ENCODE measurements at regions not wholly inside any gene's neighbourhood (a gene's known extent, or its start where the extent isn't known, plus 50 kb on each side); places are given as distances from the start of the nearest gene placed in this dataset.
"Not testable (repeated sequence)": the region's sequence is repeated elsewhere in the genome, so short reads cannot be mapped to it uniquely, and the experiment has no call there.

GRCh38 chr3:33940149-33940548, 141.7 kb downstream of the PDCD6IP start:
- no peak for TF ChIP-seq CTCF (IDR thresholded peaks at IDR 0.05)
- H3K27me3 Mint-ChIP-seq = peaks cover 5% of the 10 kb centered on the region
- ChIA-PET POLR2A (no interaction called here), CTCF (no interaction called here)
- intact Hi-C loops (cut with micrococcal nuclease) = no loop called here
- DNase-seq = no peak
- ATAC-seq (ENCODE audit: low read depth) = no peak
- H3K27ac Mint-ChIP-seq = no peak overlapping the region
- no peak overlapping the region for H3K4me3 Mint-ChIP-seq
- no peaks in the 10 kb centered on the region for H3K4me1 Mint-ChIP-seq
- H3K9me3 Mint-ChIP-seq = no peaks in the 10 kb centered on the region
- no peaks in the 10 kb centered on the region for H3K36me3 Mint-ChIP-seq (ENCODE audit: low read depth)

GRCh38 chr3:33940736-33941135, 142.3 kb downstream of the PDCD6IP start:
- CTCF ChIA-PET = no interaction called here
- Mint-ChIP-seq H3K27me3 (peaks cover 5% of the 10 kb centered on the region), H3K27ac (no peak overlapping the region), H3K36me3 (ENCODE audit: low read depth) (no peaks in the 10 kb centered on the region), H3K4me3 (no peak overlapping the region), H3K9me3 (no peaks in the 10 kb centered on the region), H3K4me1 (no peaks in the 10 kb centered on the region)
- intact Hi-C loops (cut with micrococcal nuclease) = no loop called here
- ATAC-seq (ENCODE audit: low read depth) (no peak), DNase-seq (no peak)
- POLR2A ChIA-PET = no interaction called here
- TF ChIP-seq CTCF (IDR thresholded peaks at IDR 0.05) = no peak

GRCh38 chr3:33941804-33942203, 143.4 kb downstream of the PDCD6IP start:
- H3K27ac Mint-ChIP-seq = no peak overlapping the region
- intact Hi-C loops (cut with micrococcal nuclease) = no loop called here
- DNase-seq = no peak

DNA sequence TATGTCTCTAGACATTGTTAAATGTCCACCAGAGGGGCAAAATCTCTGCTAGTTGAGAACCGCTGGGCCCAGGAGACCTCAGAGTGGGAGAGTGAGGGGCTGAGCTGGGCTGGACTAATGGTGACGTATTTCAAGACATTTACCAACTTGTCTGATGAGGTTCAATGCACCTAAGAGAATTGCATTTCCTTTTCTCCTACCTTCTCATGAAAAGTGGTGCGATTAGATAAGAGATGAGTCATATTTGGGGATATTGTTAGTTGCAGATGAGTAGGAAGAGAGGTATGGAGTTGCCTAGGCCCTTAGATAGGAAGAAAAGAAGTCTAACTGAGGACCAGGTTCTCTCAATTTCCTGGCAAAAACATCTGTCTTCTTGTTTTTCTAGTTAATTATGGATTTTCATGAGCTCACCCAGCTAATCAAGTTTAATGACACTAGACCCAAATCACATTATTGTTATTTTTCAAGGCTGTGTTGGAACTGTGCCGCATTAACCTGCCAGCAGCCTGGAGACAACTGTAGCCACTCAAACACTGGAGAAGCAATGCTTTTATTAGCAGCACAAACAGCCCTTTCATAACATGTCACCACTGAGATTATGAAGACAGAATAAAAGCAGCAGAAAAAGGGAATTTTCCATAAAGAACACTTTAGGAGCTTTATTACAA, 144.2 kb downstream of the PDCD6IP start:
- no peaks in the 10 kb centered on the region for H3K9me3 Mint-ChIP-seq
- no peak overlapping the region for H3K4me3 Mint-ChIP-seq
- H3K27ac Mint-ChIP-seq = no peak overlapping the region
- H3K36me3 Mint-ChIP-seq (ENCODE audit: low read depth) = no peaks in the 10 kb centered on the region
- DNase-seq = no peak
- TF ChIP-seq CTCF (IDR thresholded peaks at IDR 0.05) = no peak
- CTCF ChIA-PET = no interaction called here
- no peaks in the 10 kb centered on the region for H3K27me3 Mint-ChIP-seq
- POLR2A ChIA-PET = no interaction called here
- ATAC-seq (ENCODE audit: low read depth) = no peak
- no peaks in the 10 kb centered on the region for H3K4me1 Mint-ChIP-seq
- intact Hi-C loops (cut with micrococcal nuclease) = no loop called here

More at GRCh38 chr3:33941804-33942203, 143.4 kb downstream of the PDCD6IP start:
- peaks cover 5% of the 10 kb centered on the region for H3K27me3 Mint-ChIP-seq
- POLR2A ChIA-PET = no interaction called here
- H3K9me3 Mint-ChIP-seq = no peaks in the 10 kb centered on the region
- H3K4me3 Mint-ChIP-seq = no peak overlapping the region
- no peak for TF ChIP-seq CTCF (IDR thresholded peaks at IDR 0.05)
- CTCF ChIA-PET = no interaction called here
- H3K36me3 Mint-ChIP-seq (ENCODE audit: low read depth) = no peaks in the 10 kb centered on the region
- no peak for ATAC-seq (ENCODE audit: low read depth)
- H3K4me1 Mint-ChIP-seq = no peaks in the 10 kb centered on the region

GRCh38 chr3:33943277-33943676, 144.8 kb downstream of the PDCD6IP start:
- no peak for ATAC-seq (ENCODE audit: low read depth)
- no peak for TF ChIP-seq CTCF (IDR thresholded peaks at IDR 0.05)
- H3K27ac Mint-ChIP-seq = no peak overlapping the region
- no peaks in the 10 kb centered on the region for H3K27me3 Mint-ChIP-seq
- no peaks in the 10 kb centered on the region for H3K9me3 Mint-ChIP-seq
- ChIA-PET CTCF (no interaction called here), POLR2A (no interaction called here)
- intact Hi-C loops (cut with micrococcal nuclease) = no loop called here
- H3K4me1 Mint-ChIP-seq = no peaks in the 10 kb centered on the region
- DNase-seq = no peak
- no peak overlapping the region for H3K4me3 Mint-ChIP-seq
- no peaks in the 10 kb centered on the region for H3K36me3 Mint-ChIP-seq (ENCODE audit: low read depth)

- intact Hi-C loops (cut with micrococcal nuclease); CTCF ChIA-PET; POLR2A ChIA-PET; ATAC-seq (ENCODE audit: low read depth); H3K36me3 Mint-ChIP-seq (ENCODE audit: low read depth); H3K27ac Mint-ChIP-seq; H3K9me3 Mint-ChIP-seq; H3K4me1 Mint-ChIP-seq; DNase-seq; H3K4me3 Mint-ChIP-seq; H3K27me3 Mint-ChIP-seq: not testable (repeated sequence)
Observed at GRCh38 chr3:33946612-33947011, 148.2 kb downstream of the PDCD6IP start.

Data from activated B cell treated with CpG ODN at 0.5 μM for 24 hours (primary cell).